Adrenal gland (tissue), 5 donors: ENCODE measurements at regions not wholly inside any gene's neighbourhood (a gene's known extent, or its start where the extent isn't known, plus 50 kb on each side); places are given as distances from the start of the nearest gene placed in this dataset.

ENCODE experiments used
- CTCF ChIP-seq, 6 experiments: fragments of 450-650 bp in 4 of 6; fragments of 200-600 bp in 2 of 6; sonication (generic) in 1 of 6; IDR thresholded peaks; 1 replicate in 5 of 6; 2 replicates in 1 of 6; pipeline versions ENCODE4 v1.5.1 to v1.8.0; 2016 to 2021; ENCODE audit warnings: antibody characterized with exemption in 6 of 6, mild to moderate bottlenecking in 2 of 6, moderate library complexity in 1 of 6
- POLR2A ChIP-seq, 2 donors: fragments of 450-650 bp; IDR thresholded peaks; one replicate each; pipeline ENCODE4 v1.6.1; 2017; ENCODE audit warnings: antibody characterized with exemption in 2 of 2, mild to moderate bottlenecking in 2 of 2, moderate library complexity in 1 of 2
- donor health status: DM: no; HTN: no; CAD: no.

- TF ChIP-seq POLR2A (IDR thresholded peaks at IDR 0.05) (no peak), CTCF (IDR thresholded peaks at IDR 0.05) (no peak)
These were observed 304.0 kb downstream of the QKI start for GRCh38 chr6:163718537-163718936.
